ENCODE measurements at regions not wholly inside any gene's neighbourhood (a gene's known extent, or its start where the extent isn't known, plus 50 kb on each side); places are given as distances from the start of the nearest gene placed in this dataset.

- Histone ChIP-seq H3K79me2 (ENCODE audit: control insufficient read depth, insufficient read depth, low read length) (no peaks in the 10 kb centered on the region), H3K4me1 (ENCODE audit: control insufficient read depth, extremely low read depth, insufficient read depth, low read length) (no peaks in the 10 kb centered on the region), H3K36me3 (ENCODE audit: control insufficient read depth in 2 of 2, extremely low read depth in 1 of 2, insufficient read depth in 2 of 2, low read length in 2 of 2) (no peaks in the 10 kb centered on the region), H3K4me2 (ENCODE audit: insufficient read depth, low read length) (no peak overlapping the region), H4K20me1 (replicated peaks; ENCODE audit: control insufficient read depth, extremely low read depth, insufficient read depth, low read length) (no peaks in the 10 kb centered on the region), H3K4me3 (replicated peaks in 1 of 3; ENCODE audit: insufficient read depth in 1 of 3, low read depth in 1 of 3, low read length in 3 of 3) (no peak overlapping the region), H3K9me1 (replicated peaks; ENCODE audit: control insufficient read depth, extremely low read depth, insufficient read depth, low read length) (no peaks in the 10 kb centered on the region), H2AFZ (ENCODE audit: low read depth, low read length) (no peak overlapping the region), H3K9me3 (replicated peaks; ENCODE audit: control insufficient read depth, insufficient read depth, low read length) (no peaks in the 10 kb centered on the region), H3K9ac (replicated peaks; ENCODE audit: extremely low read depth, insufficient read depth, low read length) (no peak overlapping the region), H3K27ac (ENCODE audit: insufficient read depth, low read depth, low read length) (no peak overlapping the region), H3K27me3 (ENCODE audit: control insufficient read depth in 2 of 2, insufficient read depth in 2 of 2, low read length in 2 of 2) (no peaks in the 10 kb centered on the region)
- no peak for DNase-seq (ENCODE audit: low read depth, low spot score)
- BruUV-seq (replicated peaks), result no TSS peak
- intact Hi-C loops (cut with micrococcal nuclease), result no loop called here
- dilution Hi-C loops (cut with MboI; ENCODE audit: extremely low pct_ligation_motif_present, low sequenced_read_pairs), result no loop called here
- ChIA-PET POLR2A (no interaction called here), CTCF (no interaction called here)
- TF ChIP-seq MYC (IDR thresholded peaks at IDR 0.05; ENCODE audit: low read depth, low read length), result no peak
- no peak for TF ChIP-seq FOS (IDR thresholded peaks at IDR 0.05; ENCODE audit: borderline replicate concordance, insufficient read depth, low read length)
- TF ChIP-seq, protein P1, sequence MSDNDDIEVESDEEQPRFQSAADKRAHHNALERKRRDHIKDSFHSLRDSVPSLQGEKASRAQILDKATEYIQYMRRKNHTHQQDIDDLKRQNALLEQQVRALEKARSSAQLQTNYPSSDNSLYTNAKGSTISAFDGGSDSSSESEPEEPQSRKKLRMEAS (IDR thresholded peaks at IDR 0.05; ENCODE audit: insufficient read depth, insufficient read length), result no peak
- no peak for TF ChIP-seq EZH2 (IDR thresholded peaks at IDR 0.05; ENCODE audit: borderline replicate concordance, low read depth, low read length, severe bottlenecking)
- TF ChIP-seq POLR2AphosphoS5 (IDR thresholded peaks at IDR 0.05; ENCODE audit: insufficient read depth, low read depth, low read length), result no peak
- TF ChIP-seq CTCF (IDR thresholded peaks at IDR 0.05; ENCODE audit: extremely low read depth in 1 of 2, insufficient read depth in 1 of 2, low read depth in 1 of 2, low read length in 2 of 2), result no peak
- no peak for TF ChIP-seq POLR2A (IDR thresholded peaks at IDR 0.05; ENCODE audit: low read depth, low read length)
- TF ChIP-seq JUN (IDR thresholded peaks at IDR 0.05; ENCODE audit: borderline replicate concordance, insufficient read depth, insufficient read length, low read depth), result no peak
- no peak for TF ChIP-seq GATA2 (IDR thresholded peaks at IDR 0.05; ENCODE audit: insufficient read depth, insufficient read length, low read depth, low read length)
- no peak for FAIRE-seq
These were observed 89.8 kb upstream of the ARHGEF7 start for GRCh38 chr13:111025310-111025709.

Measured in endothelial cell of umbilical vein (primary cell).